Erythroblast (primary cell): ENCODE measurements at regions not wholly inside any gene's neighbourhood (a gene's known extent, or its start where the extent isn't known, plus 50 kb on each side); places are given as distances from the start of the nearest gene placed in this dataset.

Experiments used
- GATA1 ChIP-seq: IDR thresholded peaks from 2 replicates; pipeline ENCODE4 v1.6.1; 2011; ENCODE audit warnings: low read depth, mild to moderate bottlenecking, control low read depth, low read length, moderate library complexity
- POLR2A ChIP-seq: IDR thresholded peaks from 2 replicates; pipeline ENCODE4 v1.6.1; 2011; ENCODE audit warnings: mild to moderate bottlenecking, low read length

GRCh38 chr11:90722552-90723190 is 499.8 kb upstream of the CHORDC1 start:
- TF ChIP-seq POLR2A: no peak
- no peak for TF ChIP-seq GATA1
